ENCODE measurements at regions not wholly inside any gene's neighbourhood (a gene's known extent, or its start where the extent isn't known, plus 50 kb on each side); places are given as distances from the start of the nearest gene placed in this dataset.
"Not testable (repeated sequence)": the region's sequence is repeated elsewhere in the genome, so short reads cannot be mapped to it uniquely, and the experiment has no call there.

GRCh38 chr13:60265566-60265965, 101.8 kb upstream of the DIAPH3 start:
- H3K4me3 Mint-ChIP-seq, result no peak overlapping the region
- no peaks in the 10 kb centered on the region for H3K36me3 Mint-ChIP-seq (ENCODE audit: low read depth)
- intact Hi-C loops (cut with micrococcal nuclease), result no loop called here
- H3K9me3 Mint-ChIP-seq, result no peaks in the 10 kb centered on the region
- H3K27me3 Mint-ChIP-seq (ENCODE audit: insufficient read depth), result no peaks in the 10 kb centered on the region
- no peaks in the 10 kb centered on the region for H3K4me1 Mint-ChIP-seq (ENCODE audit: low read depth)
- no peak overlapping the region for H3K27ac Mint-ChIP-seq
- DNase-seq (ENCODE audit: low spot score), result no peak

- no peak for DNase-seq (ENCODE audit: low spot score)
- intact Hi-C loops (cut with micrococcal nuclease), result no loop called here
- no peaks in the 10 kb centered on the region for H3K9me3 Mint-ChIP-seq
Observed at GRCh38 chr13:60267498-60268202, 103.9 kb upstream of the DIAPH3 start.

DNA sequence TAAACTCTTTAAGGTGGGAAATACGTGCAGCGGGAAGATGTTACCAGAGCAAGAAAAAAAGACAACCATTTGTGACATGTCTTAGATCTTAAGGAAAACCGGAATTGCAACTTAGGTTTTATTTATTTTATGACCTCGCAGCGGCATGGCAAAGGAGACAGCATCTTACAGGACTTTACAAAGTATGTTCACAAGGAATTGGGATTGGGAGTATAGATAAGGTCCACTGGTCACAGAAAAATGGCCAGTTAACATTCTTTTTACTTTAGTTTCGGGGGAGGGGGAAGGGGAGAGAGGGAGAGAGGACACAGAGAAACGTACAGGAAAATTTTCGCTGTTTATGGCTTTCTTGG, 104.5 kb upstream of the DIAPH3 start:
- no peak for DNase-seq (ENCODE audit: low spot score)
- Mint-ChIP-seq H3K27me3 (ENCODE audit: insufficient read depth) (no peaks in the 10 kb centered on the region), H3K9me3 (no peaks in the 10 kb centered on the region), H3K4me1 (ENCODE audit: low read depth) (no peaks in the 10 kb centered on the region), H3K27ac (no peak overlapping the region), H3K4me3 (no peak overlapping the region), H3K36me3 (ENCODE audit: low read depth) (no peaks in the 10 kb centered on the region)
- intact Hi-C loops (cut with micrococcal nuclease), result no loop called here

More at GRCh38 chr13:60267498-60268202, 103.9 kb upstream of the DIAPH3 start:
- Mint-ChIP-seq H3K27ac (no peak overlapping the region), H3K4me3 (no peak overlapping the region), H3K36me3 (ENCODE audit: low read depth) (no peaks in the 10 kb centered on the region), H3K4me1 (ENCODE audit: low read depth) (no peaks in the 10 kb centered on the region), H3K27me3 (ENCODE audit: insufficient read depth) (no peaks in the 10 kb centered on the region)

DNA sequence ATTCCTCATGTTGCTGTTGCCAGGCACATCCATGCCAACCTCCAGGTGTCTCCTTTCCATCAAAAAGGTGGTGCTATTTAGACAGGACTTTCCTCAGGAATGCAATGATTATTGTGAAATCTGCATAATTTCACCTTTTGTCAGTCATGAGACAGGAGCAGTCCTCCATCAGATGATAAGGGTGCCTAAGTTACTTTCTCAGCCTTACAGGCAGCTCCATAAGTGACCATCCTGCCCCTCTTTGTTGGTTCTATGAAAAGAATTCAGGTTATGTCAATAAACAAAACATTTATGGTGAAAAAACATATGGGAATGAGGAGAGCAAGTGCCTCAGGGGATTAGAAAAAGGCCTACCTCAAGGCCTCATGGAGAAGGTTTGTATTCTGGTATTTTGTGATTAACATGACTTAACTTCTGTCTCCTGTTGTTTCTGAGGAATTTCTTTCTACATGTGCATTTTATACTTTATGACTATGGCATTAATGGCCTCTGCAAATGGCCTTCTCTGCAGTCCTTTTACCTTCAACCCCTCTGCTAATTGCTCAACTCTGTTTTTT, 110.3 kb upstream of the DIAPH3 start:
- H3K27me3 Mint-ChIP-seq (ENCODE audit: insufficient read depth), result no peaks in the 10 kb centered on the region
- no peaks in the 10 kb centered on the region for H3K9me3 Mint-ChIP-seq
- no peaks in the 10 kb centered on the region for H3K4me1 Mint-ChIP-seq (ENCODE audit: low read depth)
- H3K4me3 Mint-ChIP-seq, result no peak overlapping the region
- intact Hi-C loops (cut with micrococcal nuclease), result no loop called here
- H3K27ac Mint-ChIP-seq, result no peak overlapping the region
- DNase-seq (ENCODE audit: low spot score), result no peak
- no peaks in the 10 kb centered on the region for H3K36me3 Mint-ChIP-seq (ENCODE audit: low read depth)

DNA sequence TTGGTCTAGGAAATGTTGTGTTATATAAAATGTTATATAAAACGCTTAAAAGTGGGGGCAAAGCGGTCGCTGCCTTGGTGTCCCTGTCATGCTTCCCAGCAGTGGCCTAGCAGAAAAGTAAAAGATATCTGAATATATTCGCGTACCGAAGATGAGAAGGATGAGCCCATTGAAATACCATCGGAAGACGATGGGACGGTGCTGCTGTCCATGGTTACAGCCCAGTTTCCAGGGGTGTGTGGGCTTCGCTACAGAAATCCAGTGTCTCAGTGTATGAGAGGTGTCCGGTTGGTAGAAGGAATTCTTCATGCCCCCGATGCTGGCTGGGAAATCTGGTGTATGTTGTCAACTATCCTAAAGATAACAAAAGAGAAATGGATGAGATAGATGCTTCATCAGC, 110.9 kb upstream of the DIAPH3 start:
- intact Hi-C loops (cut with micrococcal nuclease), result no loop called here
- no peak overlapping the region for H3K4me3 Mint-ChIP-seq
- no peaks in the 10 kb centered on the region for H3K36me3 Mint-ChIP-seq (ENCODE audit: low read depth)
- DNase-seq (ENCODE audit: low spot score), result no peak
- no peaks in the 10 kb centered on the region for H3K27me3 Mint-ChIP-seq (ENCODE audit: insufficient read depth)
- H3K27ac Mint-ChIP-seq, result no peak overlapping the region
- H3K9me3 Mint-ChIP-seq, result no peaks in the 10 kb centered on the region
- no peaks in the 10 kb centered on the region for H3K4me1 Mint-ChIP-seq (ENCODE audit: low read depth)

- no peaks in the 10 kb centered on the region for H3K27me3 Mint-ChIP-seq (ENCODE audit: insufficient read depth)
- DNase-seq (ENCODE audit: low spot score), result no peak
- no peaks in the 10 kb centered on the region for H3K9me3 Mint-ChIP-seq
- intact Hi-C loops (cut with micrococcal nuclease), result no loop called here
- no peaks in the 10 kb centered on the region for H3K4me1 Mint-ChIP-seq (ENCODE audit: low read depth)
- H3K4me3 Mint-ChIP-seq, result no peak overlapping the region
- H3K27ac Mint-ChIP-seq, result no peak overlapping the region
- no peaks in the 10 kb centered on the region for H3K36me3 Mint-ChIP-seq (ENCODE audit: low read depth)
Observed at GRCh38 chr13:60275208-60275607, 111.5 kb upstream of the DIAPH3 start.

GRCh38 chr13:60280524-60280923, 116.5 kb upstream of the TDRD3 start:
- H3K27me3 Mint-ChIP-seq (ENCODE audit: insufficient read depth); intact Hi-C loops (cut with micrococcal nuclease); H3K9me3 Mint-ChIP-seq; H3K36me3 Mint-ChIP-seq (ENCODE audit: low read depth); H3K4me1 Mint-ChIP-seq (ENCODE audit: low read depth); H3K4me3 Mint-ChIP-seq; DNase-seq (ENCODE audit: low spot score); H3K27ac Mint-ChIP-seq: not testable (repeated sequence)

DNA sequence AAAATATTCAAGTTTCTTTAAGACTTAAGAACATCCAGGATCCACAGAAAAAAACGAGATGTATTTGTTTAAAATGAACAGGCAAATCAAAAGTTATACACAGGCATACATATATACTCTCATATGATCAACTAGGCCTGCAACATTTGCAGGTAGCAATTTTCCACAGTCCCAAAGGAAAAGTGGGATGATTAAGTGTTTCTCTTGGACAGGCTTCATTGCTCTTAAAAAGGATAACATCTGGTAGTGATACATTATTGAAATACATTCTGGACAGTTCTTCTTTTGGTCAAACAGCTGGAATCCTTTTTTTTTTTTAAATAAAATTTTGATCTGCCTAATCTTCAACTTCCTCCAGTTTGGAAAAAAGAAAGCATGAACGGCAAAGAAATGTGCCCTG, 114.8 kb upstream of the TDRD3 start:
- intact Hi-C loops (cut with micrococcal nuclease), result no loop called here
- DNase-seq (ENCODE audit: low spot score), result no peak
- no peaks in the 10 kb centered on the region for H3K36me3 Mint-ChIP-seq (ENCODE audit: low read depth)
- no peak overlapping the region for H3K27ac Mint-ChIP-seq
- H3K4me3 Mint-ChIP-seq, result no peak overlapping the region
- H3K27me3 Mint-ChIP-seq (ENCODE audit: insufficient read depth), result peaks cover 5% of the 10 kb centered on the region
- H3K9me3 Mint-ChIP-seq, result no peaks in the 10 kb centered on the region
- no peaks in the 10 kb centered on the region for H3K4me1 Mint-ChIP-seq (ENCODE audit: low read depth)

DNA sequence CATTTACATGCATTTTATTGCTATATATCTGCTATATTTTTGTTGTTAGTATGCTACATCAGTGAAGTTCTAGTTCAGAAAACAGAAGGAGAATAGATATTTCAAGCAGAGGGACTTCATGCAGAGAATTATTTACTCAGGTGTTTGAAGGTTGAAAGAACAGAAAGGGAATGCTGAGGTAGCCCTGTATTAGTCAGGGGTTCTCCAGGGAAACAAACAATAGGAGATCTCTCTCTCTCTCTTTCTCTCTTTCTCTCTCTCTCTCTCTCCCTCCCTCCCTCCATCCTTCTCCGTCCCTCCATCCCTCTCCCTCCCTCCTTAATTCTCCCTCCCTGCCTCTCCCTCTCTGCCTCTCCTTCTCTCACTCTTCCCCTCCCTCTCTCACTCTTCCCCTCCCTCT, 114.3 kb upstream of the TDRD3 start:
- Mint-ChIP-seq H3K27ac (no peak overlapping the region), H3K4me1 (ENCODE audit: low read depth) (no peaks in the 10 kb centered on the region), H3K9me3 (no peaks in the 10 kb centered on the region), H3K4me3 (no peak overlapping the region), H3K36me3 (ENCODE audit: low read depth) (no peaks in the 10 kb centered on the region), H3K27me3 (ENCODE audit: insufficient read depth) (peaks cover 5% of the 10 kb centered on the region)
- DNase-seq (ENCODE audit: low spot score), result no peak
- intact Hi-C loops (cut with micrococcal nuclease), result no loop called here

GRCh38 chr13:60286707-60287106, 110.3 kb upstream of the TDRD3 start:
- Mint-ChIP-seq H3K4me3 (no peak overlapping the region), H3K9me3 (no peaks in the 10 kb centered on the region), H3K27me3 (ENCODE audit: insufficient read depth) (peaks cover 2% of the 10 kb centered on the region), H3K27ac (no peak overlapping the region), H3K4me1 (ENCODE audit: low read depth) (no peaks in the 10 kb centered on the region), H3K36me3 (ENCODE audit: low read depth) (no peaks in the 10 kb centered on the region)
- no peak for DNase-seq (ENCODE audit: low spot score)
- intact Hi-C loops (cut with micrococcal nuclease), result no loop called here

GRCh38 chr13:60288569-60288968, 108.5 kb upstream of the TDRD3 start:
- Mint-ChIP-seq H3K4me1 (ENCODE audit: low read depth) (no peaks in the 10 kb centered on the region), H3K36me3 (ENCODE audit: low read depth) (no peaks in the 10 kb centered on the region), H3K27ac (no peak overlapping the region), H3K9me3 (no peaks in the 10 kb centered on the region), H3K4me3 (no peak overlapping the region), H3K27me3 (ENCODE audit: insufficient read depth) (peaks cover 2% of the 10 kb centered on the region)
- DNase-seq (ENCODE audit: low spot score), result no peak
- intact Hi-C loops (cut with micrococcal nuclease), result no loop called here

DNA sequence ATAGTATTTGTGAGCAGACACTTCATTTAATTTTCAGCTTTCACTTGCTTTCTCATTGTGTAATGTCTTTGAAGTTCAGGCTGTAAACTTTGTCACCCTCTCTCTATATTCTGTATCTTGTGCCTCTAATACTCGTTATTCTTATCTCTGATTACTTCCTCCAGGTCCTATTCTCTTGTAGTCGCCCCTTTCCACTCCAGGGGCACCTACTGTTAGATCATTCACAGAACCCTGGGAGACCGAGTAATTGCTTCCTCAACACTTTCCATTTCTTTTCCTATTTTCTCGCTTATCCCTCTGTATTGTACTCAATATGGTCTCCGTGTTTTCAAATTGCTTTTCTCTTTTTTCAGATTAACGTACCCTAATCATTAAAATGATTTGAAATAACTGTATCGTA, 93.9 kb upstream of the TDRD3 start:
- peaks cover 3% of the 10 kb centered on the region for H3K27me3 Mint-ChIP-seq (ENCODE audit: insufficient read depth)
- no peak overlapping the region for H3K27ac Mint-ChIP-seq
- H3K4me1 Mint-ChIP-seq (ENCODE audit: low read depth), result no peaks in the 10 kb centered on the region
- intact Hi-C loops (cut with micrococcal nuclease), result no loop called here
- no peak for DNase-seq (ENCODE audit: low spot score)
- no peaks in the 10 kb centered on the region for H3K9me3 Mint-ChIP-seq
- no peak overlapping the region for H3K4me3 Mint-ChIP-seq
- H3K36me3 Mint-ChIP-seq (ENCODE audit: low read depth), result no peaks in the 10 kb centered on the region

DNA sequence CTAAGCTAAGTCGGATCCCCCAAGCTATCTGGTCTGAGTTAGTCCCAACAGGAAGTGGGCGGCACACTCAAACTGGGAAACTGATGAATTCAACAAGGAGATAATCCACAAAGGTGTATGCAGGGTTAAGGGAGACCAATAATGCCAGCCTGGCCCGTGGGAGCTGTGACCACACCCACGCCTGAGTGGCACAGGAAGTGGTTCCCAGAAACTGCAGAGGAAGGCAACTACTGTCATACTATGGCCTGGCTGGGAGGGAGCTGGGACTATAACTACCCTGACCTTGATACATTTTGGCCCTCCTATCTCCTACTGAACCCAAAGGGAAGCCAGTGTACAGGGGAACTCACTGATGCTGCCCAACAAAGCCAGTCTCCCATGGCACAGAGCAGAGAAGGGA, 85.5 kb upstream of the TDRD3 start:
- Mint-ChIP-seq H3K9me3 (no peaks in the 10 kb centered on the region), H3K27ac (no peak overlapping the region), H3K4me3 (no peak overlapping the region), H3K36me3 (ENCODE audit: low read depth) (no peaks in the 10 kb centered on the region), H3K4me1 (ENCODE audit: low read depth) (peaks cover 12% of the 10 kb centered on the region), H3K27me3 (ENCODE audit: insufficient read depth) (peaks cover 1% of the 10 kb centered on the region)
- DNase-seq (ENCODE audit: low spot score), result no peak
- intact Hi-C loops (cut with micrococcal nuclease), result no loop called here

Measured in activated T-helper 1 cell treated with anti-CD3 and anti-CD28 coated beads, Interleukin-12 subunit alpha, Interleukin-12 subunit beta, Interleukin-2, Interleukin-4 antibody, amounts not matched to agents 30 ng/mL and 10 ng/mL and 1 ng/mL, durations not matched to agents 14 hours and 24 hours and 36 hours (primary cell).